GM18520 (cell line): ENCODE measurements at regions not wholly inside any gene's neighbourhood (a gene's known extent, or its start where the extent isn't known, plus 50 kb on each side); places are given as distances from the start of the nearest gene placed in this dataset.

Experiments
- ATAC-seq: cut with Tn5 transposase; IDR thresholded peaks from one replicate; pipeline ENCODE4 v1.9.1; 2021; ENCODE audit not compliant: unreplicated experiment

DNA sequence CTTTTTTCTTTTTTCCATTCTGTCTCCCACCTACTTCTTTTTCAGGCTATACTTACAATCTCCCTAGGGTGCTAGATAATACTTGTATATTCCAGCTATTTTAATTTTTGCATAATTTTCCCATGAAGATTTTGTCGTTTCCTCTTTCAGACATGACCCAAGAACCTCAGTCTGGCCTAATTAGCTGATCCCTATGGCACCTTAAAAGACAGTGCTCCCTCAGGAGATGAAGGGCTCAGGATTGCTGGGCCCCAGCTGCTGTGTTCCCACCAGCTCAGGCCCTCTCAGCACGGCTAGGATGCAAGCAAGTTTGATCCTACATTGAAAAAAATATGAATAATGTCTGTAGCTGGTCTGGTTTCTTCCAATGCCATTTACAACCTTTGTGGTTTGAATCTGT is 55.0 kb upstream of the RGS5 start:
- ATAC-seq, result no peak

DNA sequence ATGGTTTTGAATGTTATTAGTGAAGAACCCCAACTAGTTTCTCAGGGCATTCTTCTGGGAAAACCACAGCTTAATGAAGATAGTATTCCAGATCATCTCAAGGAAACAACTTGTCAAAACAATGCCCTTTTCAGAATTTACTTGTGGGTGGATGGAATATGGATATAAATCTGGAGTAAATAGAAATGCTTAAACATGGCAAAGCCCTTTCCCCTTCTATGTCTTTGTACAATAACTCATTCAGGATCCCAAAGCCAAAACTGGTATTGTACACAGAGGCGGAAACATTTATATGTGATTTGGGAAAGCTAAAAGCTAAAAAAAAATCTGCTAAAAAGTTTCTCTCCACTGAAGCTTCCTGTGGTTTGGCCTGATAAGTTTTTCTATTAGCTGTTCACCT is 55.5 kb upstream of the RGS5 start:
- ATAC-seq, result no peak

DNA sequence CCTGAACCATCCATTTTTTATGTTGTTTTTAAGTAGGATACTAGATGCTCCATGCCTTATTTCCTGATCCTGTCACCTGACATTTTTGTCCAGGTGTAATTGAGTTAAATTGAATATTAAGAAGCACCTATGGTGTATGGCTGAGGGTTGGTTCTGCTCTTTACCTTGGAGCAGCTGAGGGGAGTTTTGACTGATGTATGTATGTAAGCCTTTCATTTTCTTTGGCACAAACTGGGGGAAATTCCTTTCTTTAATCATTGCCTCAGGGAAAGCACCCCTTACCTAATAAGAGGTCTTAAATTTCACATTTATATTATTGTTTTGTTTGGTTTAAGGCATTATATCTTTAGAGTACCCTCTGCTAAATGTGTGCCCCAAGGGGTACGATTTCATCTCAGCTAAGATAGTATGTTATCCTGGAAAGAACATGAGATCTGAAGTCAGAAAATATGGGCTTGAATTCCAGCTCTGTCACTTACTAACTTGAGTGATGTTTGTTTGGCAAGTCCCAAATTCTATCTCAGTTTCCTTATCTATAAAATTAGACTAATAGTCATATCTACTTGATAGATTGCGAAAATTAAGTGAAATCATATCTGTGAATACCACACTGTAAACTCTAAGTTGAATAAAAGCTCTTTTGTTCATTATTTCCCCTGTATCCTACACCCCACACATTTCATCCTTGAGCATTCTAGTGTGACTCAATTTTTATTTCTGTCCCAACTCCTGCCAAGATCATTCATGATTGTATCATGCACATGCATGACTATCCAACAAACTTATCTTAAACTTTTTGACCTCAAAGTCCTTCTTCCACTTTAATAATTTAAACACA is 57.7 kb upstream of the NUF2 start:
- ATAC-seq, result peak; percentile 51

DNA sequence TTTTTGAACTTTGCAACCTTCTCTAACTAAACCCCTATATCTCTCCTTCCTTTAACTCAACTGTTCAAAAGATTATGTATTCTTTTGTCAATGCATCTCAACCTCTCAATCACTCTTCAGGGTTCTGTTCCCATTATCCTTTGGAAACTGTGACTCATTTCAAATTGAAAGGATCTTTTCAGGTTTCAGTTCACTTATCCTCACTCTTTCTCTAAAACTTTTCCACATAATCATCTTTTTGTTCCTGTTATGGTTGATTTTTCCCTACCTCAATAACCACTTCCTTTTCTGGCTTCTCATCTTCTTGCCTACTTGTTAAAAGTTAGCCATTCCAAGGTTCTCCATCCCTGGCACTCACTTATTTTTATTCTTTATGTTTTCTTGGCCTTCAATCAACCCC is 56.2 kb upstream of the NUF2 start:
- no peak for ATAC-seq

DNA sequence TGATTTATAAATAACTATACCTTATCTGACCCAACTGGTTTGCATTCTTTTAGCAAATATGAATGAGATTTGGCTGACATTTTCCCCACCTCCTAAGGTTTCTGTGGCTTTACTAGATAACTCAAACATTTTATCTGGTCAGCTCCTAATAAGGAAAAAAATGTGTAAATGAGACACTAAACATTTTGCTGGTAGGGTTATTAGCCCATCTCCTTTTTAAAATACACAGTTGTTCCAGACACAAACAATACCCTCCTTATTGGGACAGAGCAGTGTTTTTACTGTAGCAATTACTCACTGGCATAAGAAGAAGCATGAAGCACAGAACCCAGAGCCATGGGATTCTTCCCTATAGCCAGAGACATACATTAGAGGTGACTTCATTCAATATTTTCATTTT is 53.8 kb upstream of the NUF2 start:
- ATAC-seq, result no peak

DNA sequence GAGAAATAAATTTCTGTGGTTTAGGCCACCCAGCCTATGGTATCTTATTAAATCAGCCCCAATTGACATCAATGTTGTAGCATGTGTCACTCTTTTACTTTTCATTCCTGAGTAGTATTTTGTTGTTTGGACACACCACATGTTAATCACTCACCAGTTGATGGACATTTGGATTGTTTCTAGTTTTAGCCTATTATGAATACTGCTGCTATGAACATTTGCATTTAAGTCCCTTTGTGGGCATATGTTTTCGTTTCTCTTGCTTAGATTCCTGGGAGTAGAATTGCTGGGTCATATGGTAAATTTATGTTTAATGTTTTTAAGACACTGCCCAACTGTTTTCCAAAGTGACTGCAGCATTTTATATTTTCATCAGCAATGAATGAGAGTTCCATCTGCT is 50.2 kb upstream of the NUF2 start:
- no peak for ATAC-seq
